Thoracic aorta (tissue), 2 donors: ENCODE measurements at regions not wholly inside any gene's neighbourhood (a gene's known extent, or its start where the extent isn't known, plus 50 kb on each side); places are given as distances from the start of the nearest gene placed in this dataset.

Source experiments
- ATAC-seq: fragments of 150-250 bp; one replicate; pipeline ENCODE4 v1.8.0; 2017; ENCODE audit warnings: low read depth; ENCODE audit not compliant: insufficient number of reproducible peaks, low FRiP score
- DNase-seq: peaks from one replicate; pipeline ENCODE4 v3.0.0-alpha.2; 2020; ENCODE audit warnings: low spot score
- H3K27ac ChIP-seq, 2 donors: fragments of 200-600 bp; sonication (generic); 1 replicate in 1 of 2; 2 replicates in 1 of 2; pipeline ENCODE4 v1.5.1; 2016; ENCODE audit warnings: mild to moderate bottlenecking in 2 of 2, moderate library complexity in 2 of 2
- H3K27me3 ChIP-seq: fragments of 200-600 bp; sonication (generic); replicated peaks from 2 replicates; pipeline ENCODE4 v1.6.0; 2016; ENCODE audit warnings: mild to moderate bottlenecking; ENCODE audit not compliant: insufficient read depth
- H3K36me3 ChIP-seq: fragments of 200-600 bp; sonication (generic); one replicate; pipeline ENCODE4 v1.5.1; 2016
- H3K4me1 ChIP-seq, 2 donors: fragments of 200-600 bp; sonication (generic); 1 replicate in 1 of 2; 2 replicates in 1 of 2; pipeline versions ENCODE4 v1.5.1 to v1.6.0; 2016; ENCODE audit warnings: low read depth in 2 of 2, mild to moderate bottlenecking in 1 of 2; ENCODE audit not compliant: control insufficient read depth in 1 of 2
- H3K4me3 ChIP-seq: fragments of 200-600 bp; sonication (generic); 2 replicates; pipeline ENCODE4 v1.5.1; 2016; ENCODE audit warnings: mild to moderate bottlenecking
- H3K9me3 ChIP-seq: fragments of 200-600 bp; sonication (generic); 2 replicates; pipeline ENCODE4 v1.5.1; 2016
- TF ChIP-seq, protein P1 (sequence below): fragments of 200-600 bp; sonication (generic); IDR thresholded peaks from one replicate; pipeline ENCODE4 v1.5.1; 2019; ENCODE audit warnings: antibody characterized with exemption

DNA sequence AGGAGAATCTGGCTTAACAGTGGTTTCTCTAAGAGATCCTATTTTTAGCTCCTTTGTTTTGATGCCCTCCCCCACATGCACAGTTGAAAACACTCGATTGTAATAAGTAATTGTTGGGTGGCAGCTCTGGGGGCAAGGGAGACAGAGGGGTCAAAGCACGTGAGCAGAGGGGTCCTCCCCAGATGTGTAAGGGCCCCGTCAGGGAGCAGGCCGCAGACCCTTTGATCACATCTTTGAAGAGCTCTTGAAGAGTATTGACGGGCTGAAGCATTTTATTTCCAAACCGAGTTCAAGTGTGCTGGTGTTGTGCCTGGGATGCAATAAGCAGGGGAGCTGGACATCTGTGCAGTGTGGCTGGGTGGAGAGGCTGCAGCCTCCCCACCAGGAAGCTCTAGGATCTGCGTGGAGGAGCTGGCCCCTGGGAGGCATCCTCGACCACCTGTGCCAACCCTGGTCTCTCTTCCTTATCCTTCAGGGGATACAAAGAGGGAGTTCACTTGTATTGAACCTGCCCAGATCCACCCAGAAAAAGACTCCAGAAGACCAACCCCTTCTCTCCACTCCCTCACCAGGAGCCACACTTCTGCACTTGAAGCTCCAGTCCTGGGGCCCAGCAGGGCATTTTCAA is 473.0 kb upstream of the MGMT start:
- no peaks in the 10 kb centered on the region for H3K9me3 ChIP-seq
- H3K4me1 ChIP-seq: no peaks in the 10 kb centered on the region
- H3K36me3 ChIP-seq: no peaks in the 10 kb centered on the region
- ATAC-seq: no peak
- no peak for DNase-seq
- no peak overlapping the region for H3K4me3 ChIP-seq
- TF ChIP-seq, protein P1, sequence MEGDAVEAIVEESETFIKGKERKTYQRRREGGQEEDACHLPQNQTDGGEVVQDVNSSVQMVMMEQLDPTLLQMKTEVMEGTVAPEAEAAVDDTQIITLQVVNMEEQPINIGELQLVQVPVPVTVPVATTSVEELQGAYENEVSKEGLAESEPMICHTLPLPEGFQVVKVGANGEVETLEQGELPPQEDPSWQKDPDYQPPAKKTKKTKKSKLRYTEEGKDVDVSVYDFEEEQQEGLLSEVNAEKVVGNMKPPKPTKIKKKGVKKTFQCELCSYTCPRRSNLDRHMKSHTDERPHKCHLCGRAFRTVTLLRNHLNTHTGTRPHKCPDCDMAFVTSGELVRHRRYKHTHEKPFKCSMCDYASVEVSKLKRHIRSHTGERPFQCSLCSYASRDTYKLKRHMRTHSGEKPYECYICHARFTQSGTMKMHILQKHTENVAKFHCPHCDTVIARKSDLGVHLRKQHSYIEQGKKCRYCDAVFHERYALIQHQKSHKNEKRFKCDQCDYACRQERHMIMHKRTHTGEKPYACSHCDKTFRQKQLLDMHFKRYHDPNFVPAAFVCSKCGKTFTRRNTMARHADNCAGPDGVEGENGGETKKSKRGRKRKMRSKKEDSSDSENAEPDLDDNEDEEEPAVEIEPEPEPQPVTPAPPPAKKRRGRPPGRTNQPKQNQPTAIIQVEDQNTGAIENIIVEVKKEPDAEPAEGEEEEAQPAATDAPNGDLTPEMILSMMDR: no peak
- H3K27ac ChIP-seq: no peak overlapping the region
- H3K27me3 ChIP-seq: no peaks in the 10 kb centered on the region

DNA sequence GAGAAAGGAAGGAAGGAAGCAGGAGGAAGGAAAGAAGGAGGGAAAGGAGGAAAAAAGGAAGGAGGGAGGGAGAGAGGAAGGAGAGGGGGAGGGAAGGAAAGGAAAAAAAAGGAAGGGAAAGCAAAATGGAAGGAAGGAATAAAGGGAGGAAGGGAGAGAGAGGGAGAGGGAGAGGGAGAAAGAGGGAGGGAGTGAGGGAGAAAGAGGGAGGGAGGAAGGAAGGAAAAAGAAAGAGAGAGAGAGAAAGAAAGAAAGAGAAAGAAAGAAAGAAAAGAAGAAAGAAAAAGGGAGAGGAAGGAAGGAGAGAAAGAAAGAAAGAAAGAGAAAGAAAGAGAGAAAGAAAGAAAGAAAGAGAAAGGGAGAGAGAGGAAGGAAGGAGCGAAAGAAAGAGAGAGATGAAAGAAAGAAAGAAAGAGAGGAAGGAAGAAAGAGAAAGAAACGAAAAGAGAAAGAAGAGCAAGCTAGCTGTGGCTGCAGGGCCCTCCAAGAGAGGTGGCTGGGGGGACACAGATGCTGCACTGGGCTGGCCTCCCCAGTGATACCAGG is 472.4 kb upstream of the MGMT start:
- no peak overlapping the region for H3K27ac ChIP-seq
- H3K4me3 ChIP-seq: no peak overlapping the region
- no peaks in the 10 kb centered on the region for H3K27me3 ChIP-seq
- TF ChIP-seq, protein P1: no peak
- ATAC-seq: no peak
- H3K4me1 ChIP-seq: no peaks in the 10 kb centered on the region
- no peak for DNase-seq
- no peaks in the 10 kb centered on the region for H3K9me3 ChIP-seq
- H3K36me3 ChIP-seq: no peaks in the 10 kb centered on the region

DNA sequence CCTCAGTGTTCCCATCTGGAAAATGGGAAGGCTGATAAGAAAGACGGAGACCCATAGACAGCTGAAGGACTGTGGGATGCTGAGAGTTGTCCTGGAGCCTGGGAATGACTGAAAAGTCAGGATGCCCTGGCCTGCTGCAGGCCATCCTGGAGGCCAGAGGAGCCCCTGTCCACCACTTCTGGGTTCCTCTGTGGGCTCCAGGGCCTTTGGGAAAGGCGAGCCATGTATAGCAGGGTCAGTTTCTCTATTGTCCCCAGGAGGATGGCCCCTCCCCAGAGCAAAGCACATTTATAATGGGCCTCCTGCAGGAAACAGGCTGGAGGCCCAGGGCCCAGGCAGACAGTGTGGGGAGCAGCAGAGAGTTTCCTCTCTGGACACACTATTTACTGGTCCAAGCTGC is 471.4 kb upstream of the MGMT start:
- H3K27me3 ChIP-seq: no peaks in the 10 kb centered on the region
- no peak overlapping the region for H3K27ac ChIP-seq
- H3K4me3 ChIP-seq: no peak overlapping the region
- DNase-seq (no peak), ATAC-seq (no peak)
- H3K9me3 ChIP-seq: no peaks in the 10 kb centered on the region
- H3K4me1 ChIP-seq: no peaks in the 10 kb centered on the region
- TF ChIP-seq, protein P1: no peak
- H3K36me3 ChIP-seq: no peaks in the 10 kb centered on the region

DNA sequence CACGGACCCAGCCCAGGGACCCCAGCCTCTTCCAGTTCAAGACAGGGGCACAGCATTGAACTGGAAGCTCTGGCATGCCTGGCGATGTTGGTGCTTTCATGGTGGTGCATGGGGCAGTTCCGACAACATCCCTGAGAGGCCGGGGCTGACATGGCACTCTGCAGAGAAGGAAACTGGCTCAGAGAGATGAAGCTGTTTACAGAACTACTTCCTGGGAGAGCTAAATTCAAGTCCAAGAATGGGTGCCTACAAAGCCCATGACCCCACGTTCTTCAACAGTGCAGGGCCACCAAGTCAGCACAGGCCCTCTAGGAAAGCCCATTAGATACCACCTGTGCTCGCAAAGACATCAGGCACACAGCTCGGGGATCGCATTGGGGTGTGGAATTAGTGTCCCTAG is 470.9 kb upstream of the MGMT start:
- Histone ChIP-seq H3K27me3 (no peaks in the 10 kb centered on the region), H3K9me3 (no peaks in the 10 kb centered on the region), H3K4me1 (no peaks in the 10 kb centered on the region), H3K36me3 (no peaks in the 10 kb centered on the region), H3K27ac (no peak overlapping the region), H3K4me3 (no peak overlapping the region)
- TF ChIP-seq, protein P1: no peak
- no peak for DNase-seq
- no peak for ATAC-seq

DNA sequence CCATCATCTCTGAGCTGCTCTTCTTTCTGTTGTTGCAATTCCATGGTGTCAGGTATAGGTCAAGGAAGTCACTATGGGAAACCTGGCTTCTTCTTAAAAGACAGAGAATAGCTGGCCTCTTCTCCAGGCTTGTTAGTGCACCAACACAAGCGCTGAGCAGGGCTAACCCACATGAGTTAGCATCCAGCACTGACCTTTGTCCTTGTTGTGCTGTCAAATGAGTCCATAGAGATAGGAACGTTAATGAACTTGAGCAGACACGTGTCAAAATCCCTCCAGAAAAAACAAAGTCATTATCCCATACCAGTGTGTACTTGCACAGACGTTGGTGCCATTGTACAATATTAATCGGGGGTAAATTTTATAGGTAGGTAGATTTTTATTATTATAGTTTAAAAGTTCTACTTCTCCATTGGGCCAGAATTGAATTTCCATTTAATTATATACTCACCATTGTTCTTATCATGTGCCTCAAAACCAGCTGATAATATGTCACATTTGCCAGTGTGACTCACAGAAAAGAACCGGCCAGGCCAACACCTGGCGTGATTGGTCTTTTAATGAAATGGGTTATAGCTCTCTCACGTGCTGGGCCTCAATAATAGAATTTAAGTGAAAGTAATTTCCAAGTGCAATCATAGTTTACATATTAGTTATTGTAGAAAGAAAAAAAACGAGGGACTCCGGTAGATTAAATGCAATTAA is 468.8 kb upstream of the MGMT start:
- H3K9me3 ChIP-seq: no peaks in the 10 kb centered on the region
- DNase-seq (no peak), ATAC-seq (no peak)
- TF ChIP-seq, protein P1: no peak
- no peak overlapping the region for H3K27ac ChIP-seq
- no peak overlapping the region for H3K4me3 ChIP-seq
- no peaks in the 10 kb centered on the region for H3K4me1 ChIP-seq
- H3K36me3 ChIP-seq: no peaks in the 10 kb centered on the region
- no peaks in the 10 kb centered on the region for H3K27me3 ChIP-seq
